ENCODE measurements at regions not wholly inside any gene's neighbourhood (a gene's known extent, or its start where the extent isn't known, plus 50 kb on each side); places are given as distances from the start of the nearest gene placed in this dataset.

DNA sequence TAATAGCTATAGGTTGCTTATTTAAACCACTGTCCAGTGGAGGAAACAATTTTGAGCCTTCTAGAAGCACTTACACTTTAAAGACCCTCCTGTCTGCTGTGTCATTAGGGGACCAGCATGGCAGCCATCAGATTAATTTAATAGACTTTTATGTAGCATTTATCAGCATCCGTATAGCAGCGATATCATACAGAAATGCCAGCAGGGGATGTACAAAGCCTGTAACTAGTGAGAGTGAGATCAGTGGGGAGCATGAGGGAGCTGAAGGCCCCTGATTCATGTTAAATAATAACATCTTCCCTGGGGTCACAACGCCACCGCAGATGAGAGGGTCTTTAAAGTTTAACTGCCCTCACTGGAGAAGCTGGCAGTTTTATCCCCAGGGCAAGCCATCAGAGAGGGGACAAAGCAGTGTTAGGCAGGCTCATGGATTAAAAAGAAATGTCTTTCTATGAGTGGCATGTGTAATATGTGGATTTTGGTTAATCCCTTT lies 144.7 kb downstream of the PDGFRA start:
- TF ChIP-seq, protein P1, sequence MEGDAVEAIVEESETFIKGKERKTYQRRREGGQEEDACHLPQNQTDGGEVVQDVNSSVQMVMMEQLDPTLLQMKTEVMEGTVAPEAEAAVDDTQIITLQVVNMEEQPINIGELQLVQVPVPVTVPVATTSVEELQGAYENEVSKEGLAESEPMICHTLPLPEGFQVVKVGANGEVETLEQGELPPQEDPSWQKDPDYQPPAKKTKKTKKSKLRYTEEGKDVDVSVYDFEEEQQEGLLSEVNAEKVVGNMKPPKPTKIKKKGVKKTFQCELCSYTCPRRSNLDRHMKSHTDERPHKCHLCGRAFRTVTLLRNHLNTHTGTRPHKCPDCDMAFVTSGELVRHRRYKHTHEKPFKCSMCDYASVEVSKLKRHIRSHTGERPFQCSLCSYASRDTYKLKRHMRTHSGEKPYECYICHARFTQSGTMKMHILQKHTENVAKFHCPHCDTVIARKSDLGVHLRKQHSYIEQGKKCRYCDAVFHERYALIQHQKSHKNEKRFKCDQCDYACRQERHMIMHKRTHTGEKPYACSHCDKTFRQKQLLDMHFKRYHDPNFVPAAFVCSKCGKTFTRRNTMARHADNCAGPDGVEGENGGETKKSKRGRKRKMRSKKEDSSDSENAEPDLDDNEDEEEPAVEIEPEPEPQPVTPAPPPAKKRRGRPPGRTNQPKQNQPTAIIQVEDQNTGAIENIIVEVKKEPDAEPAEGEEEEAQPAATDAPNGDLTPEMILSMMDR (IDR thresholded peaks at IDR 0.05): no peak
- TF ChIP-seq POLR2A (IDR thresholded peaks at IDR 0.05): no peak
